Hematopoietic multipotent progenitor cell treated with erythropoietin and hydrocortisone succinate and interleukin-3 and kit ligand, for 8 days (in vitro differentiated cells): ENCODE measurements at regions not wholly inside any gene's neighbourhood (a gene's known extent, or its start where the extent isn't known, plus 50 kb on each side); places are given as distances from the start of the nearest gene placed in this dataset.
"Not testable (repeated sequence)": the region's sequence is repeated elsewhere in the genome, so short reads cannot be mapped to it uniquely, and the experiment has no call there.

ENCODE experiments used
- DNase-seq: peaks from one replicate; pipeline ENCODE4 v3.0.0-alpha.2; 2015

GRCh38 chr5:109574985-109575384, 114.7 kb upstream of the MAN2A1 start:
- no peak for DNase-seq

DNA sequence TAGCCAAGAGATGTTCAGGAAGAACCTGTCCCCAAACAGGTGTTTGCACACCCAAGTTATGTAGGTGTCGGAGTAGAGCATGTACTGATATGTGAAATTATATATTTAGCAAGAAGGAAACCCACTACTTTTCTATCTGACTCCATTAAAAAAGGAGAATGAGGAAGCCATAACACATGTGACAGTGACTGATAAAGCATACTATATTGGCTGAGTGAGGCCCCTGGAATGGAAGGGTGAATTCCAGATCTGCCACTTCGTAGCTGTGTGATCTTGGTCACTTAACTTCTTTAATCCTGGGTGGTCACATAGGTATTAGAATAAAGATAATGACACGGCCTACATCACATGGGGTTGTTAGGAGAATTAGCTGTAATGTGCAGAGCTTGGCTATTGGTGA, 116.0 kb upstream of the MAN2A1 start:
- DNase-seq: peak; percentile 4

DNA sequence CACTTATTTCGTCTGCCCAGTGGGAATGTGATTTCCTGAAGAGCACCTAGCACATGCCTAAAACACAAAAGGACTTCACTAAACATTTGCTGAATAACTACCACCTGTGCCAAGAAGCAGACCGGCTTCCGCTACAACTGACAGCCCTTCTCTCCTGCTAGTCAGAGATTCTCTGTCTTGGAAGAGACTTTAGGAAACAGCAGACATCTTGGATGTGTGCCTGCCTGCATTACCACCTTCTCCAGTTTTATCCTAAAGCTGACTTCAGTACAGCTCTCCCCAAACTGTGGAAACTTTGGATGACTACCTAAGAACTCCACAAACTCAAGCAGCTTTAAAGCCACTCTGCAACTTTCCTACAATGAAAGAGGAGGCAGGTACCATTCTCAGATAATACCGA, 116.5 kb upstream of the MAN2A1 start:
- DNase-seq: no peak

DNA sequence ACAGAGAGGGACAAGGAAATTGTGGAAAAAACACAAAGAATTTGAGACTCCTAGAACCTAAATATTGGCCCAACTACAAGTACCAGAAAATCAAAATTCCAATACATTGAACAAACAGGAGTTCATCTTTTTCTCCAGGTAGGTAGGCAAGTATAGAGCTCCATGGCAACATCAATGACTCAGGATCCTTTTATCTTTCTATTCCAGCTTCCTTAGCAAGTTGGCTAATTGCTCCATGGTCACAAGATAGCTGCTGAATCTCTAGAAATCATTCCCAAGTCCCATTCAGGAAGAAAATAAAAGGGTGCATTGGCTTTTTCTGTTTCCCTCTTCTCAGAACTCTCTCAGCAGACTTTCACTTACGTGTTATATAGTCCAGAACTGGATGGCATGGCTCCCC, 117.9 kb upstream of the MAN2A1 start:
- no peak for DNase-seq

DNA sequence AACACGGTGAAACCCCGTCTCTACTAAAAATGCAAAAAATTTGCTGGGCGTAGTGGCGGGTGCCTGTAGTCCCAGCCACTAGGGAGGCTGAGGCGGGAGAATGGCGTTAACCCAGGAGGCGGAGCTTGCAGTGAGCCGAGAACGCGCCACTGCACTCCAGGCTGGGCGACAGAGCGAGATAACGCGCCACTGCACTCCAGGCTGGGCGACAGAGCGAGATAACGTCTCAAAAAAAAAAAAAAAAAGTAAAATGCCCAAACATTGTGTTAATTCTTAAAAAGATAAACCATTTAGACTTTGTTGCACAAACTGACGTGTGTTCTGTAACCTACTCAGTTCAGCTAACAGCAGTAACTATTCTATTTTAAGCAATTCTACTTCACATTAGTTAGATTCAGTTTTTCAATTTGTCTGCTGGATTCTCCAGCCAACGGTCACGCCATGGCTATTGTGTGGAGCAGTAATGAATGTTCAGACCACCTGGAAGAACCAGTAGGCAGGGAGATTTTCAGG, 119.3 kb upstream of the MAN2A1 start:
- no peak for DNase-seq

GRCh38 chr5:109567374-109568044, 122.2 kb upstream of the MAN2A1 start:
- no peak for DNase-seq

DNA sequence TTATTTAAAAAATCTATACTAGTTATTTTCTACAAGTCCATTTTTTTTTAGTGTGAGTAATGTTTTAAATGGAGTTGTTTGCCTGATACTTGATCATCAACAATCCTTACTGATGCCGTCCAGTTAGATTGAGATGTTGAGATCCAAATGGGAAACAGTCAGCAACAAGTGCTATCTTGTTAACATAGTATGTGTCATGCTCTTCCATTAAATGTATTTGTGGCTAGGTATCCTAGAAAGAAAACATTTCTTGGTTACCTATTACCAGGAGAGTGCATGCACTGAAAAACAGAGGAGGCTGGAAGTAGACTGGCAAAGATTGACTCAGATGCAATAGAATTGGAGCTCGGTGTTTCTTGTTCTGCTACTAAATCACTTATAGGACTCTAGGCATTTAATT, 123.4 kb upstream of the MAN2A1 start:
- DNase-seq: no peak

GRCh38 chr5:109563739-109564138, 126.0 kb upstream of the MAN2A1 start:
- DNase-seq: no peak

- no peak for DNase-seq
Measured at GRCh38 chr5:109563189-109563588, 126.5 kb upstream of the MAN2A1 start.

GRCh38 chr5:109562441-109562840, 127.3 kb upstream of the MAN2A1 start:
- no peak for DNase-seq

GRCh38 chr5:109561447-109561846, 128.3 kb upstream of the MAN2A1 start:
- no peak for DNase-seq

- no peak for DNase-seq
Measured at GRCh38 chr5:109560554-109560953, 129.2 kb upstream of the MAN2A1 start.

- DNase-seq: no peak
Measured at GRCh38 chr5:109558952-109559351, 130.8 kb upstream of the MAN2A1 start.

DNA sequence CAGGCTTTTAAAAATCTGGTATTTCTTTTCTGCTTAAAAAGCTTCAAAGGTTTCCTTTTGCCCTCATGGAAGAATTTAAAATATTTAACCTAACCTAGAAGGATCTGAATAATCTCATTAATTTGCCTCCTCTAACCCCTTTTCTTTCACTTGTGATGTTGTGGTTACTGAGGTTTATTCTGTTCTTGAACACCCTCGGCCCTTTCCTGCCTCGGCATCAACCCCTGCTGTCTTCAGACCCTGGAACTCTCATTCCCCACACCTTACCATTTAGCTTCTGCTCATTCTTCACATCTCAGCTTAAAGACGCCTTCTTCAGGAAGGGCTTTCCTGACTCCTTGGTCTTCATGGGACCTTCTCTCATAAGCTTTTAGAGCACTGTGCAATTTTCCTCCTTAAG, 131.4 kb upstream of the MAN2A1 start:
- DNase-seq: no peak

DNA sequence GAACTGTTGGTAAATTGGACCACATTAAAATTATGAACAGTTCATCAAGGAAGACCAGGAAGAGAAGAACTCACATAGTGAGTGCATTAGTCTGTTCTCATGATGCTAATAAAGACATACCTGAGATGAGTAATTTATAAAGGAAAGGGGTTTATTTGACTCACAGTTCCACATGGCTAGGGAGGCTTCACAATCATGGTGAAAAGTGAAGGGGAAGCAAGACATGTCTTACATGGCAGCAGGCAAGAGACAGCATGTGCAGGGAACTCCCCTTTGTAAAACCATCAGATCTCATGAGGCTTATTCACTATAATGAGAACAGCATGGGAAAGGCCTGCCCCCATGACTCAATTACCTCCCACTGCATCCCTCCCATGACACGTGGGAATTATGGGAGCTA, 135.9 kb upstream of the MAN2A1 start:
- no peak for DNase-seq

DNA sequence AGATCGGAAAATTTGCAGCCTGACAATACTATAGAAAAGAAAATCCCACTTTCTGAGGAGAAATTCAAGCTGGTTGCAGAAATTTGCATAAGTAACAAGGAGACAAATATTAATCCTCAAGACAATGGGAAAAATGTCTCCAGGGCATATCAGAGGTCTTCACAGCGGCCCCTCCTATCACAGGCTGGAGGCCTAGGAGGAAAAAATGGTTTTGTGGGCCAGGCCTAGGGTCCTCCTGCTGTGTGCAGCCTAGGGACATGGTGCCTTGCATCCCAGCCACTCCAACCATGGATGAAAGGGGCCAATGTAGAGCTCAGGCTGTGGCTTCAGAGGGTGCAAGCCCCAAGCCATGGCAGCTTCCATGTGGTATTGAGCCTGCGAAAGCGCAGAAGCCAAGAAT, 138.5 kb upstream of the MAN2A1 start:
- DNase-seq: not testable (repeated sequence)

DNA sequence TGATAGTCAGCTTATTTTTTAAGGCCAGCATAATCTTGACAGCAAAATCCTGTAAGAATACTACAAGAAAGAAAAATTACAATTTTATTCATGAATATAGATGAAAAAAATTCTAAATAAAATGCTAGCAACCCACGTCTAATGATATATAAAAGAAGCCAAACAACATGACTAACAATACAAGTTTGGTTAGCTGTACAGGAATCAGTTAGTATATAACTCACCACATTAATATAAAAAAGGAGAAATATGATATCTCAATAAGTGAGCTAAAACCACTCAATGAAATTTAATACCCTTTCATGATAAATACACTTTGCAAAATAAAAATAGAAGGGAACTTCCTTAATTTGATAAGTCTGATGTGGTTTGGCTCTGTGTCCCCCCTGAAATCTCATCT, 139.7 kb upstream of the MAN2A1 start:
- DNase-seq: no peak

- no peak for DNase-seq
Measured at GRCh38 chr5:109546461-109546860, 136.7 kb upstream of the PJA2 start.

DNA sequence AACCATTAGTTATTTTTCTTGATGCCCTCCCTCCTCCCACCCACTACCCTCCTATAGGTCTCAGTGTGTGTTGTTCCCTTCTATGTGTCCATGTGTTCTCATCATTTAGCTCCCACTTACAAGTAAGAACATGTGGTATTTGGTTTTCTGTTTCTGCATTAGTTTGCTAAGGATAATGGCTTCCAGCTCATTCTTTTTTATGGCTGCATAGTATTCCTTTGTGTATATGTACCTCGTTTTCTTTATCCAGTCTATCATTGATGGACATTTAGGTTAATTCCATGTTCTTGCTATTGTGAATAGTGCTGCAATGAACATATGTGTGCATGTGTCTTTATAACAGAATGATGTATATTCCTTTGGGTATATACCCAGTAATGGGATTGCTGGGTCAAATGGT, 135.1 kb upstream of the PJA2 start:
- not testable (repeated sequence) for DNase-seq

DNA sequence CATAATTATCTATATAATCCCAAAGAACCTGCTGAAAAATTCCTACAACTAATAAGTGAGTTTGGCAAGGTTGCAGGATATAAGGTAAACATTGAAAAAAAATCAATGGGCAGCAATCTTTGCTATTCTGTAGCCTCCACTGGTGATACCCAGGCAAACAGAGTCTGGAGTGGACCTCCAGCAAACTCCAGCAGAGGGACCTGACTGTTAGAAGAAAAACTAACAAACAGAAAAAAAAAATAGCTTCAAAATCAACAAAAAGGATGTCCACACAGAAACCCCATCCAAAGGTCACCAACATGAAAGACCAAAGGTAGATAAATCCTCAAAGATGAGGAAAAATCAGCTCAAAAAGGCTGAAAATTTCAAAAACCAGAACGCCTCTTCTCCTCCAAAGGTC, 128.9 kb upstream of the PJA2 start:
- not testable (repeated sequence) for DNase-seq

GRCh38 chr5:109535090-109535489, 125.3 kb upstream of the PJA2 start:
- not testable (repeated sequence) for DNase-seq

GRCh38 chr5:109533751-109534272, 124.0 kb upstream of the PJA2 start:
- no peak for DNase-seq

DNA sequence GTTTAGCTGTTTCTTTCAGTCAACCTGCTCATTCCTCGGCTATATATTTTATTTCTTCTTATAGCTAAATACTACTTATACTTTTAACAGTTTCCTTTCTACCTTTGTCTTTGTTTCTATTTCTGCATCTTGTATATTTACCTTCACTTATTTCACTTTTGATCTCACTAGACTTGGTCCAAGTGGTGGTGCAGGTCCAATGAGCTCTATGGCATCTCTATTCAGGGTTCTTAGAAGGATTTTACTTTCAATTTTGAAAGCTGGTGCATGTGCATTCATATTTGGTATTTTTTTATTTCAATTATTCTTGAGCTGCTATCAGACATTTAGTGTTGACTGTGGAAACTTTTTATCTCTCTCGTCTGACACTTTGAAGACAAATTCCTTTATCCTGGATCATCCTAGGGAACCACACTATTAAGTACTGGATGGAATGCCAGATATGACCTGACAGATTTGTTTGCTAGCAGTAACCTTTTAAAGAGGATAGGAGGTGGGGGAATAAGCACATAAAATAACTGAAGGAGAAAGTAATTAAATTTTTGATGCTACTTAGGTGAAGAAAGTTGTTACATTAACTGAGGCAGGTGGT, 123.1 kb upstream of the PJA2 start:
- DNase-seq: no peak

DNA sequence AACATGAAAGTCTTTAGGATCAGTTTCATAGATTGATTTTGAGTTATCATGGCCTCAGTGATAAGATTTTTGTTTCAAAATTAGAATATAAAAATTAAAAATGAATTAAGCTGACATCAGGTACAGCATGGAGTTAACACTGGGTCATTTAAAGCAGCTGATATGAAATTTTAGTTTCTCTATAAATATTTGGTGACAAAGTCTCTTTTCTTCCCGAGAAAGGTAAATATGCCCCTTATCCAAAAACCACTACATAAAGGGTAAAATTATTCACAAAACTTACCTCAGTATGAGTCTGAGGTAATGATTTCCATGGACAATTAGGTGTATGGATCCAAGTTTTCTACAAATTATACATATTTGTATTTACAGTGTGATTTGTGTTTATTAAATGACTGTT, 121.5 kb upstream of the PJA2 start:
- no peak for DNase-seq

GRCh38 chr5:109529987-109530386, 120.2 kb upstream of the PJA2 start:
- no peak for DNase-seq
